Choroid plexus epithelial cell (primary cell): ENCODE measurements at regions not wholly inside any gene's neighbourhood (a gene's known extent, or its start where the extent isn't known, plus 50 kb on each side); places are given as distances from the start of the nearest gene placed in this dataset.

Experiments
- DNase-seq: peaks from one replicate; pipeline ENCODE4 v3.0.0-alpha.2; 2010; ENCODE audit warnings: low read depth
- H3K4me3 ChIP-seq: 2 replicates; pipeline ENCODE4 v1.5.1; 2011; ENCODE audit warnings: low read depth, mild to moderate bottlenecking, control low read depth, low read length, moderate library complexity
- TF ChIP-seq, protein P1 (sequence below): conservative IDR thresholded peaks from 2 replicates; pipeline ENCODE4 v1.5.1; 2011; ENCODE audit warnings: low read depth, mild to moderate bottlenecking, control low read depth, inconsistent platforms, low read length, moderate library complexity

DNA sequence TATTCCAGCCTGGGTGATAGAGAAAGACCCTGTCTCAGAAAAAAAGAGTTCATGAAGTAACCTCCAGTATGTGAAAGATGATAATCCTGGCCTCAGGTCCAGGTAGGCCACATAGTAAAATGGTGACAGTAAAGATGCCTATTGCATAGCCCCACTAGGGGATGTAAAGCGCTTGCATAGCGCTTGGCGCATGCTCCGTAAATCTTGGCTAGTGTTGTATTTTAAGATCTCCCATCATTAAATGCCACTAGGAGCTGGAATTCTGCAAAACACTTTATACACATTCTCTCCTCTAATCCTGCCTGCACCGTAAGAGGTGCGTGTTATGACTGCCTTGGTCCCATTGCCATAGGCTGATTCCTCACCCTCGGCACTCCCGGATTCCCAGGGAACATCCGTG lies 153.6 kb downstream of the TFCP2L1 start:
- no peak for DNase-seq
- TF ChIP-seq, protein P1, sequence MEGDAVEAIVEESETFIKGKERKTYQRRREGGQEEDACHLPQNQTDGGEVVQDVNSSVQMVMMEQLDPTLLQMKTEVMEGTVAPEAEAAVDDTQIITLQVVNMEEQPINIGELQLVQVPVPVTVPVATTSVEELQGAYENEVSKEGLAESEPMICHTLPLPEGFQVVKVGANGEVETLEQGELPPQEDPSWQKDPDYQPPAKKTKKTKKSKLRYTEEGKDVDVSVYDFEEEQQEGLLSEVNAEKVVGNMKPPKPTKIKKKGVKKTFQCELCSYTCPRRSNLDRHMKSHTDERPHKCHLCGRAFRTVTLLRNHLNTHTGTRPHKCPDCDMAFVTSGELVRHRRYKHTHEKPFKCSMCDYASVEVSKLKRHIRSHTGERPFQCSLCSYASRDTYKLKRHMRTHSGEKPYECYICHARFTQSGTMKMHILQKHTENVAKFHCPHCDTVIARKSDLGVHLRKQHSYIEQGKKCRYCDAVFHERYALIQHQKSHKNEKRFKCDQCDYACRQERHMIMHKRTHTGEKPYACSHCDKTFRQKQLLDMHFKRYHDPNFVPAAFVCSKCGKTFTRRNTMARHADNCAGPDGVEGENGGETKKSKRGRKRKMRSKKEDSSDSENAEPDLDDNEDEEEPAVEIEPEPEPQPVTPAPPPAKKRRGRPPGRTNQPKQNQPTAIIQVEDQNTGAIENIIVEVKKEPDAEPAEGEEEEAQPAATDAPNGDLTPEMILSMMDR, result no peak
- no peak overlapping the region for H3K4me3 ChIP-seq

DNA sequence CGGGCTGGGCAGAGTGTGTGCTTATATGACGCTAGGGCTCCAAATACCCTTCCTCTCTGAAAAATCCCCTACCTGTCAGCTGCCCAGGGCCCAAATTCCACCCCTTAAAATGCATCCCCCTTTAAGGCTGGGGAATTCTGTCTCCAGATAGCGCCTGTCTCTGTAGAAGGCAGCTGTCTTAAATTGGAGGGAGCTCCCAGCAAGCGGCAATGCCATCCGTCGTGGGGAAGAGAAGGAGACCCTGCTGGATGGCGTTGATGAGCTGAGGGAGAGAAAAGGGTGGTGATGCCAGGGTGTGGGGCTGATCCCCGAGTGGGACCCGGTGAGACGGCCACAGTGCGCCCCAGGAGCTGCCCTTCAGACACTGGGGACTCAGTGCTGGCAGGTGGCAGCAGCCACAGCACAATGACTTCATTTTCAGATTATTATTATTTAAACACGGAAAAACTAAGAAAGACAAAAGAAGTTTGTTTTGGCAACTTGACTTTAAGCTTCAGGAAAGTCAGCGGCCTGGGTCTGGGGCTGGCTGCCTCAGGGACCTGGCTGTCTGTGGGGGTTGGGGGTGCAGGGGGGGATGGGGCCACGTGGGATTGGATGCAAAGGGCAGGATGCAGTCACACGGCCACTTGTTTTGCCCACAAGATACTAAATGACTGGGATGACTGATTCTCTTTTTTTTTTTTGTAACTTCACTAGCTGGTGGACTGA lies 152.8 kb downstream of the TFCP2L1 start:
- DNase-seq, result no peak
- TF ChIP-seq, protein P1, result no peak
- H3K4me3 ChIP-seq, result no peak overlapping the region

DNA sequence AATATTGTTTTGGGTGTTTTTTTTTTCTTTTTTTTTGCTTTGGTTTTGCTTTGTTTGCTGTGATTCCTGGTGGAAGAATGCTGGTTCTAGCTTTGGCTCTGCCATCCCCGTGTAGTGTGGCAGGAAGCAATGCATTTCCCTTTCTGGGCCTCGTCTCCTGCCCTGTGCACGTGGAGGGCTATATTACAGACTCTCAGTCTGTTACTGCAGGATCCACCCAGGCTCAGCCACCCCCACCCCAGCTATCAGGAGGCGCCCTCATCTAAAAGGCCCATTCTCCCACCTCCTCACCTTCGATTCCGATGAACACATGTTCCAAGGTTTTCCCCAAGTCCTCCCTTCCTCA lies 152.3 kb downstream of the TFCP2L1 start:
- TF ChIP-seq, protein P1, result no peak
- DNase-seq, result no peak
- no peak overlapping the region for H3K4me3 ChIP-seq

DNA sequence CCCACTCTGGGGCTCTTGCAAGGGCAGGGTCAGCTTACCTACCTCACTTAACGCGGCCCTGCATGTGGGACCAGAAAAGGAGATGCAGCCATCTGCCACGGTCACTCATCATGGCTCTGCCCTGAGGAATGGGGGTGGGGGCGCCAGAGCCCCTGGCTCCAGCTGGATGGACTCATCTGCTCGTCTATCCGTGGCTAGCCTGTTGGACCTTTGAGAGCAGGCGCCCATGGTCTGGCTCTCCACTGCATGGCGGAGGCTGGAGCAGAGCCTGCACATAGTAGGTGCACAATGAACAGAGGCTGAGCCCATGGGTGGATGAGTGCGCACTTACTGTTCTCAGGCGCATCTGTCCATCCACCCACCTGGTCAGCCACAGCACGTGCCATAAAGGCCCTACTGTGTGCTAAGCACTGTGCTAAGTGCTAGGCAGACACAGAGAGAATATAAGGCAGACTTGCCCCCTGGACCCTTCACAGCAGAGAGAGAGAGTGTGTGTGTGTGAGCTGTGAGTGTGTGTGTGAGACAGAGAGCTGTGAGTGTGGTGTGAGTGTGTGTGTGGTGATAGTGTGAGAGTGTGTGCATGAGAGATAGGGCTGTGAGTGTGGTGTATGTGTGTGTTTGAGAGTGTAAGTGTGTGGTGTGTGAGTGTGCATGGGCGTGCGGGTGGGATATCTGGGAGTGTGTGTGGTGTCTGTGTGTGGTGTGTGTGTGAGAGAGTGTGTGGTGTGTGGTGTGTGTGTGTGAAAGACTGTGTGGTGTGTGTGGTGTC lies 151.3 kb downstream of the TFCP2L1 start:
- no peak for DNase-seq
- no peak overlapping the region for H3K4me3 ChIP-seq
- TF ChIP-seq, protein P1, result no peak

DNA sequence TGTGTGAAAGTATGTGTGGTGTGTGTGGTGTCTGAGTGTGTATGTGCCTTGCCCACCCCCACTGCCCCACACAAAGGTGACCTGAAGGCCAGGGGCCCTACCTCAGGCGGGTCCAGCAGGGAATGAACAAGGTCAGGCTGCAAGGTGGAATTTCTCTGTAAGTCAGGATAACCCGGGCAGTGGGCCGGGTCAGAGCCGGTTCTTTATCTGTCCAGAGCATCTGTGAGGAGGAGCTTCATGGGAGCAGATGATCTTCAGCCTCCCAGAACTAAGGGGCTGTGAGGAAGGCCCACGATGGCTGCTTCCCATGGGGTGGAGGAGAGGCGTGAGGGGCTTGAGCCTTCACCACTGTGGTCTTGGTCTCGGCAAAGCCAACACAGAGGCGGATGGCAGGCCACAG lies 150.3 kb downstream of the TFCP2L1 start:
- TF ChIP-seq, protein P1, result no peak
- DNase-seq, result no peak
- no peak overlapping the region for H3K4me3 ChIP-seq

DNA sequence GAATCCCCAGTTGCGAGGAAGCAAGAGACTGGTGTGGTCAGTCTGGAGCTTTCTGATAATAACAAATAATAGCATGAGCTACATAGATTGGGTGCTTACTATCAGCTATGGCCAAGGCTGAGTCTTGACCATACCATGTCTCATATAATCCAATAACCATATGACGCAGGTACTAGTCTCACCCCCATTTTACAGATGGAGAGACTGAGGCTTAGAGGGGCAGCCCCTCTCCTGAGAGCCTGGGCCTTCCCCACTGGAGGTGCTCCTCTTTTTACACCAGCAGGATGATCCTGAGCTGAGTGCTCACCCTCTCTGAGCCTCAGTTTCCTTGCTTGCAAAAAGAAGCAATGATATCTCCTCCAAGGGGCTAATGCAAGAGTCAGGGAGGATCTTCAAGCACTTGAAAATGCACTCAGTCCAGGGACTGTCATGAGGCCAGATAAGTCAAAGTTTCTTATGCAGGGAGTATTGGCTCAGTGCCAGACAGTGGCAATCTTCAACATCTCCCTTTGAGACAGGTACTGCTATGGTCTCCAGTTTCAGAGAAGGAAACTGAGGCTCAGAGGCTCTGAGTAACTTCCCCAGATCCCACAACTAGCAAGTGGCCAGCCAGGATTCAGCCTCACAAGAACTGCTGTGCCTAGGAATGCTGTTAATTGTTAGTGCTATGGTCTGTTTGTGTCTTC lies 149.7 kb downstream of the TFCP2L1 start:
- H3K4me3 ChIP-seq, result no peak overlapping the region
- TF ChIP-seq, protein P1, result no peak
- DNase-seq, result peak; percentile 5

DNA sequence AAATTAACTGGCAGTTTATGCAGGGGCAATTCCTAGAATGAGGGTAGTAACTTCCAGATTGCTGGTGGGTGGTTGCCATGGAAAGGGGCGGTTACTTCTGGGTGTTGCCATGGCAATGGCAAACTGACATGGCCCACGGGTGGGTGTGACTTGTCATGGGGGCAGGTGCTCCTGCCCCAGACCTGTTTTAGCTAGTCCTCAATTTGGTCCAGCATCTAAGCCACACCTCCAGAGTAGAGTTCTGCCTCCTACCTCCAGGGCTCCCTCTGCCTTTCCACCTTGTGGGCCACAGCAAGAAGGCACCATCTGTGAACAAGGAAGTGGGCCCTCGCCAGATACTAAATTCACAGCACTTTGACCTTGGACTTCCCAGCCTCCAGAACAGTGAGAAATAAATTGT lies 148.7 kb downstream of the TFCP2L1 start:
- no peak for DNase-seq
- TF ChIP-seq, protein P1, result no peak
- no peak overlapping the region for H3K4me3 ChIP-seq
